ENCODE measurements at regions not wholly inside any gene's neighbourhood (a gene's known extent, or its start where the extent isn't known, plus 50 kb on each side); places are given as distances from the start of the nearest gene placed in this dataset.

GRCh38 chr2:58562276-58562675 is 321.2 kb upstream of the FANCL start:
- Histone ChIP-seq H3K27me3 (ENCODE audit: insufficient read depth, low read depth, severe bottlenecking) (no peaks in the 10 kb centered on the region), H3K36me3 (no peaks in the 10 kb centered on the region), H3K4me3 (ENCODE audit: low read depth, low read length) (no peak overlapping the region), H3K9me3 (ENCODE audit: severe bottlenecking) (no peaks in the 10 kb centered on the region), H3K27ac (no peak overlapping the region)
- no peak for TF ChIP-seq CTCF (IDR thresholded peaks at IDR 0.05; ENCODE audit: low read depth, low read length)
- DNase-seq, result no peak

- no peaks in the 10 kb centered on the region for H3K36me3 ChIP-seq
- no peak overlapping the region for H3K4me3 ChIP-seq (ENCODE audit: low read depth, low read length)
- H3K27ac ChIP-seq, result no peak overlapping the region
- no peaks in the 10 kb centered on the region for H3K9me3 ChIP-seq (ENCODE audit: severe bottlenecking)
- no peak for TF ChIP-seq CTCF (IDR thresholded peaks at IDR 0.05; ENCODE audit: low read depth, low read length)
- no peaks in the 10 kb centered on the region for H3K27me3 ChIP-seq (ENCODE audit: insufficient read depth, low read depth, severe bottlenecking)
- no peak for DNase-seq
These were observed 319.4 kb upstream of the FANCL start for GRCh38 chr2:58560531-58560930.

- H3K4me3 ChIP-seq (ENCODE audit: low read depth, low read length), result no peak overlapping the region
- H3K27me3 ChIP-seq (ENCODE audit: insufficient read depth, low read depth, severe bottlenecking), result no peaks in the 10 kb centered on the region
- no peak for DNase-seq
- H3K27ac ChIP-seq, result no peak overlapping the region
- H3K36me3 ChIP-seq, result no peaks in the 10 kb centered on the region
- TF ChIP-seq CTCF (IDR thresholded peaks at IDR 0.05; ENCODE audit: low read depth, low read length), result no peak
- no peaks in the 10 kb centered on the region for H3K9me3 ChIP-seq (ENCODE audit: severe bottlenecking)
These were observed 317.8 kb upstream of the FANCL start for GRCh38 chr2:58558881-58559280.

- TF ChIP-seq CTCF (IDR thresholded peaks at IDR 0.05; ENCODE audit: low read depth, low read length), result no peak
- Histone ChIP-seq H3K27ac (peak overlapping the region; percentile 56), H3K4me3 (ENCODE audit: low read depth, low read length) (no peak overlapping the region), H3K27me3 (ENCODE audit: insufficient read depth, low read depth, severe bottlenecking) (no peaks in the 10 kb centered on the region), H3K36me3 (no peaks in the 10 kb centered on the region), H3K9me3 (ENCODE audit: severe bottlenecking) (no peaks in the 10 kb centered on the region)
- peak; percentile 86 for DNase-seq
These were observed 316.1 kb upstream of the FANCL start for GRCh38 chr2:58557176-58557575.

GRCh38 chr2:58553937-58554336 is 312.8 kb upstream of the FANCL start:
- Histone ChIP-seq H3K36me3 (no peaks in the 10 kb centered on the region), H3K9me3 (ENCODE audit: severe bottlenecking) (peaks cover 3% of the 10 kb centered on the region), H3K27ac (no peak overlapping the region), H3K27me3 (ENCODE audit: insufficient read depth, low read depth, severe bottlenecking) (no peaks in the 10 kb centered on the region), H3K4me3 (ENCODE audit: low read depth, low read length) (no peak overlapping the region)
- peak; percentile 71 for TF ChIP-seq CTCF (IDR thresholded peaks at IDR 0.05; ENCODE audit: low read depth, low read length)
- peak; percentile 38 for DNase-seq

GRCh38 chr2:58553522-58553921 is 312.4 kb upstream of the FANCL start:
- TF ChIP-seq CTCF (IDR thresholded peaks at IDR 0.05; ENCODE audit: low read depth, low read length), result no peak
- H3K36me3 ChIP-seq, result no peaks in the 10 kb centered on the region
- H3K9me3 ChIP-seq (ENCODE audit: severe bottlenecking), result peaks cover 3% of the 10 kb centered on the region

More at GRCh38 chr2:58553522-58553921, 312.4 kb upstream of the FANCL start:
- no peaks in the 10 kb centered on the region for H3K27me3 ChIP-seq (ENCODE audit: insufficient read depth, low read depth, severe bottlenecking)
- no peak overlapping the region for H3K27ac ChIP-seq
- DNase-seq, result no peak
- no peak overlapping the region for H3K4me3 ChIP-seq (ENCODE audit: low read depth, low read length)

Data from WERI-Rb-1 (cell line).